ENCODE measurements at regions not wholly inside any gene's neighbourhood (a gene's known extent, or its start where the extent isn't known, plus 50 kb on each side); places are given as distances from the start of the nearest gene placed in this dataset.

- Histone ChIP-seq H3K4me2 (replicated peaks; ENCODE audit: low read depth, low read length, poor library complexity, severe bottlenecking) (no peak overlapping the region), H4K20me1 (ENCODE audit: control insufficient read depth, insufficient read depth, low read length, poor library complexity, severe bottlenecking) (no peaks in the 10 kb centered on the region)
- WGBS (ENCODE audit: insufficient coverage): 86% methylated on average over 3 of the region's 6 CpGs
These were observed 301.1 kb downstream of the MYCN start for GRCh38 chr2:16241166-16242160.

GRCh38 chr2:16240402-16240801 lies 300.1 kb downstream of the MYCN start:
- Mint-ChIP-seq H3K9me3 (ENCODE audit: insufficient read depth) (no peaks in the 10 kb centered on the region), H3K4me3 (no peak overlapping the region), H3K27me3 (peaks cover 17% of the 10 kb centered on the region), H3K27ac (no peak overlapping the region), H3K4me1 (no peaks in the 10 kb centered on the region)
- Histone ChIP-seq H3K36me3 (replicated peaks in 1 of 2; ENCODE audit: control extremely low read depth in 1 of 2, control insufficient read depth in 1 of 2, extremely low read depth in 1 of 2, insufficient read depth in 2 of 2, low read length in 1 of 2) (no peaks in the 10 kb centered on the region), H3K27ac (ENCODE audit: low read length in 2 of 2) (no peak overlapping the region), H3K4me1 (ENCODE audit: control insufficient read depth in 2 of 2, insufficient read depth in 2 of 2, low read length in 2 of 2) (no peaks in the 10 kb centered on the region), H3K79me2 (ENCODE audit: control insufficient read depth, insufficient read depth, low read length) (no peaks in the 10 kb centered on the region), H3K4me3 (ENCODE audit: control extremely low read depth in 1 of 5, extremely low read depth in 1 of 5, insufficient read depth in 1 of 5, low read depth in 2 of 5, low read length in 4 of 5) (no peak overlapping the region), H3K27me3 (replicated peaks in 1 of 4; ENCODE audit: control extremely low read depth in 1 of 4, control insufficient read depth in 3 of 4, insufficient read depth in 4 of 4, low read length in 3 of 4) (no peaks in the 10 kb centered on the region), H2AFZ (ENCODE audit: insufficient read depth, low read depth, low read length, poor library complexity, severe bottlenecking) (no peak overlapping the region), H4K20me1 (ENCODE audit: control insufficient read depth, insufficient read depth, low read length, poor library complexity, severe bottlenecking) (no peaks in the 10 kb centered on the region), H3K9me3 (ENCODE audit: control extremely low read depth in 1 of 3, control insufficient read depth in 2 of 3, insufficient read depth in 1 of 3, low read length in 2 of 3) (no peaks in the 10 kb centered on the region), H3K4me2 (replicated peaks; ENCODE audit: low read depth, low read length, poor library complexity, severe bottlenecking) (no peak overlapping the region), H3K9ac (ENCODE audit: low read length) (no peak overlapping the region)
- POLR2A ChIA-PET: no interaction called here
- intact Hi-C loops (cut with micrococcal nuclease): no loop called here
- ATAC-seq (ENCODE audit: low read depth) (no peak), DNase-seq (no peak)
- whole genome bisulfite sequencing (ENCODE audit: insufficient coverage): 92% methylated on average over 2 of the region's 3 CpGs
- CTCF ChIA-PET: no interaction called here
- no peak for TF ChIP-seq EZH2 (IDR thresholded peaks at IDR 0.05; ENCODE audit: borderline replicate concordance, insufficient read depth, low read depth, low read length, poor library complexity, severe bottlenecking)
- TF ChIP-seq, protein P1, sequence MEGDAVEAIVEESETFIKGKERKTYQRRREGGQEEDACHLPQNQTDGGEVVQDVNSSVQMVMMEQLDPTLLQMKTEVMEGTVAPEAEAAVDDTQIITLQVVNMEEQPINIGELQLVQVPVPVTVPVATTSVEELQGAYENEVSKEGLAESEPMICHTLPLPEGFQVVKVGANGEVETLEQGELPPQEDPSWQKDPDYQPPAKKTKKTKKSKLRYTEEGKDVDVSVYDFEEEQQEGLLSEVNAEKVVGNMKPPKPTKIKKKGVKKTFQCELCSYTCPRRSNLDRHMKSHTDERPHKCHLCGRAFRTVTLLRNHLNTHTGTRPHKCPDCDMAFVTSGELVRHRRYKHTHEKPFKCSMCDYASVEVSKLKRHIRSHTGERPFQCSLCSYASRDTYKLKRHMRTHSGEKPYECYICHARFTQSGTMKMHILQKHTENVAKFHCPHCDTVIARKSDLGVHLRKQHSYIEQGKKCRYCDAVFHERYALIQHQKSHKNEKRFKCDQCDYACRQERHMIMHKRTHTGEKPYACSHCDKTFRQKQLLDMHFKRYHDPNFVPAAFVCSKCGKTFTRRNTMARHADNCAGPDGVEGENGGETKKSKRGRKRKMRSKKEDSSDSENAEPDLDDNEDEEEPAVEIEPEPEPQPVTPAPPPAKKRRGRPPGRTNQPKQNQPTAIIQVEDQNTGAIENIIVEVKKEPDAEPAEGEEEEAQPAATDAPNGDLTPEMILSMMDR (IDR thresholded peaks at IDR 0.05): no peak

More at GRCh38 chr2:16241166-16242160, 301.1 kb downstream of the MYCN start:
- CTCF ChIA-PET: no interaction called here
- no peaks in the 10 kb centered on the region for H3K27me3 ChIP-seq (replicated peaks in 1 of 4; ENCODE audit: control extremely low read depth in 1 of 4, control insufficient read depth in 3 of 4, insufficient read depth in 4 of 4, low read length in 3 of 4)
- Mint-ChIP-seq H3K27ac (no peak overlapping the region), H3K4me1 (no peaks in the 10 kb centered on the region), H3K9me3 (ENCODE audit: insufficient read depth) (no peaks in the 10 kb centered on the region), H3K4me3 (no peak overlapping the region), H3K27me3 (peaks cover 9% of the 10 kb centered on the region)
- H3K9me3 ChIP-seq (ENCODE audit: control extremely low read depth in 1 of 3, control insufficient read depth in 2 of 3, insufficient read depth in 1 of 3, low read length in 2 of 3): no peaks in the 10 kb centered on the region
- H3K36me3 ChIP-seq (replicated peaks in 1 of 2; ENCODE audit: control extremely low read depth in 1 of 2, control insufficient read depth in 1 of 2, extremely low read depth in 1 of 2, insufficient read depth in 2 of 2, low read length in 1 of 2): no peaks in the 10 kb centered on the region
- H2AFZ ChIP-seq (ENCODE audit: insufficient read depth, low read depth, low read length, poor library complexity, severe bottlenecking): no peak overlapping the region
- TF ChIP-seq, protein P1 (IDR thresholded peaks at IDR 0.05): no peak
- no peak for TF ChIP-seq EZH2 (IDR thresholded peaks at IDR 0.05; ENCODE audit: borderline replicate concordance, insufficient read depth, low read depth, low read length, poor library complexity, severe bottlenecking)
- no peaks in the 10 kb centered on the region for H3K79me2 ChIP-seq (ENCODE audit: control insufficient read depth, insufficient read depth, low read length)
- H3K4me3 ChIP-seq (ENCODE audit: control extremely low read depth in 1 of 5, extremely low read depth in 1 of 5, insufficient read depth in 1 of 5, low read depth in 2 of 5, low read length in 4 of 5): no peak overlapping the region
- H3K27ac ChIP-seq (ENCODE audit: low read length in 2 of 2): no peak overlapping the region
- POLR2A ChIA-PET: no interaction called here
- intact Hi-C loops (cut with micrococcal nuclease): no loop called here
- no peak for ATAC-seq (ENCODE audit: low read depth)
- no peak overlapping the region for H3K9ac ChIP-seq (ENCODE audit: low read length)
- DNase-seq: no peak
- no peaks in the 10 kb centered on the region for H3K4me1 ChIP-seq (ENCODE audit: control insufficient read depth in 2 of 2, insufficient read depth in 2 of 2, low read length in 2 of 2)

Measured in B cell (primary cell).